IMR-90 (cell line): ENCODE measurements at regions not wholly inside any gene's neighbourhood (a gene's known extent, or its start where the extent isn't known, plus 50 kb on each side); places are given as distances from the start of the nearest gene placed in this dataset.

Experiments used
- ATAC-seq: fragments of 200-7000 bp; cut with Tn5 transposase; 2 replicates; pipeline ENCODE4 v1.9.1; 2020; ENCODE audit warnings: low read depth, mild to moderate bottlenecking, moderate library complexity
- BruUV-seq: library from RNA; stranded (reverse); fragments of 400-500 nt; replicated peaks from 2 replicates; lab custom pipeline; 2021; lab: Mats Ljungman, UMichigan
- CTCF ChIA-PET: fragments of 300-600 bp; formaldehyde crosslinking; extraction: SDS; loops from one replicate; lab custom pipeline; 2021; ENCODE audit warnings: antibody characterized with exemption; lab: Yijun Ruan, JAX
- POLR2A ChIA-PET: fragments of 300-600 bp; sonication (Branson Sonifier 250); formaldehyde crosslinking; loops from one replicate; lab custom pipeline; 2022; ENCODE audit warnings: antibody characterized with exemption; ENCODE audit not compliant: unreplicated experiment; lab: Charles Lee
- DNase-seq: peaks from one replicate; pipeline ENCODE4 v3.0.0; 2013
- H2AFZ ChIP-seq: replicated peaks from 2 replicates; pipeline ENCODE3; 2013; ENCODE audit warnings: low read length, mild to moderate bottlenecking; ENCODE audit not compliant: poor library complexity
- H2AK5ac ChIP-seq: 2 replicates; pipeline ENCODE4 v1.6.1; 2013; ENCODE audit warnings: low read depth, low read length, inconsistent platforms
- H2AK9ac ChIP-seq: replicated peaks from 2 replicates; pipeline ENCODE3; 2013; ENCODE audit warnings: mild to moderate bottlenecking, low read depth, low read length, moderate library complexity; ENCODE audit not compliant: poor library complexity
- H2BK120ac ChIP-seq: 2 replicates; pipeline ENCODE4 v1.6.1; 2013; ENCODE audit warnings: low read depth, low read length, inconsistent platforms
- H2BK15ac ChIP-seq: 3 replicates; pipeline ENCODE4 v1.6.1; 2013; ENCODE audit warnings: low read depth, low read length, inconsistent platforms
- H2BK20ac ChIP-seq: 2 replicates; pipeline ENCODE4 v1.6.1; 2013; ENCODE audit warnings: low read depth, mild to moderate bottlenecking, inconsistent platforms, low read length, moderate library complexity
- H2BK5ac ChIP-seq: 2 replicates; pipeline ENCODE4 v1.6.1; 2013; ENCODE audit warnings: mild to moderate bottlenecking, low read depth, low read length, inconsistent platforms; ENCODE audit not compliant: poor library complexity, severe bottlenecking
- H3K14ac ChIP-seq: replicated peaks from 2 replicates; pipeline ENCODE4 v1.6.1; 2013; ENCODE audit warnings: low read depth, low read length, inconsistent platforms
- H3K18ac ChIP-seq: 2 replicates; pipeline ENCODE4 v1.6.1; 2013; ENCODE audit warnings: low read depth, low read length, control low read depth
- H3K23ac ChIP-seq: 2 replicates; pipeline ENCODE4 v1.6.1; 2013; ENCODE audit warnings: low read depth, low read length, inconsistent platforms
- H3K27ac ChIP-seq: 2 replicates; pipeline ENCODE4 v1.5.1; 2013; ENCODE audit warnings: mild to moderate bottlenecking, control low read depth, low read length; ENCODE audit not compliant: insufficient read depth
- H3K27me3 ChIP-seq: 2 replicates; pipeline ENCODE4 v1.6.1; 2013; ENCODE audit warnings: low read length; ENCODE audit not compliant: control insufficient read depth, insufficient read depth
- H3K36me3 ChIP-seq: 2 replicates; pipeline ENCODE4 v1.6.1; 2013; ENCODE audit warnings: low read length, mixed read lengths; ENCODE audit not compliant: control insufficient read depth, insufficient read depth
- H3K4ac ChIP-seq: 2 replicates; pipeline ENCODE4 v1.6.1; 2013; ENCODE audit warnings: low read depth, low read length, inconsistent platforms
- H3K4me1 ChIP-seq: 2 replicates; pipeline ENCODE4 v1.6.1; 2013; ENCODE audit warnings: low read length, mixed read lengths; ENCODE audit not compliant: control insufficient read depth, insufficient read depth
- H3K4me2 ChIP-seq: 2 replicates; pipeline ENCODE4 v1.6.1; 2013; ENCODE audit warnings: low read depth, mild to moderate bottlenecking, control low read depth, low read length, moderate library complexity
- H3K4me3 ChIP-seq: 2 replicates; pipeline ENCODE4 v1.5.1; 2013; ENCODE audit warnings: low read depth, mild to moderate bottlenecking, control low read depth, low read length, moderate library complexity; ENCODE audit not compliant: insufficient read depth
- H3K56ac ChIP-seq: 2 replicates; pipeline ENCODE4 v1.6.1; 2013; ENCODE audit warnings: low read length, inconsistent platforms; ENCODE audit not compliant: insufficient read depth; ENCODE audit errors: extremely low read depth
- H3K79me1 ChIP-seq, 2 experiments: 2 replicates each; pipeline ENCODE4 v1.6.1; 2013; ENCODE audit warnings: low read length in 2 of 2, inconsistent platforms in 1 of 2, low read depth in 1 of 2
- H3K9ac ChIP-seq: 2 replicates; pipeline ENCODE4 v1.6.1; 2013; ENCODE audit warnings: low read depth, low read length, control low read depth
- H3K9me1 ChIP-seq: 2 replicates; pipeline ENCODE4 v1.6.1; 2013; ENCODE audit warnings: low read length, inconsistent platforms; ENCODE audit not compliant: insufficient read depth
- H3K9me3 ChIP-seq: 2 replicates; pipeline ENCODE4 v1.6.1; 2013; ENCODE audit warnings: low read length; ENCODE audit not compliant: control insufficient read depth, insufficient read depth
- H4K20me1 ChIP-seq: 2 replicates; pipeline ENCODE4 v1.6.1; 2013; ENCODE audit warnings: low read length, inconsistent platforms; ENCODE audit not compliant: insufficient read depth
- H4K5ac ChIP-seq: 2 replicates; pipeline ENCODE4 v1.6.1; 2013; ENCODE audit warnings: mild to moderate bottlenecking, low read depth, low read length, control low read depth
- H4K8ac ChIP-seq, 2 experiments: 2 replicates each; pipeline ENCODE4 v1.6.1; 2013; ENCODE audit warnings: low read depth in 2 of 2, low read length in 2 of 2, control low read depth in 1 of 2, inconsistent platforms in 1 of 2
- H4K91ac ChIP-seq: 2 replicates; pipeline ENCODE4 v1.6.1; 2013; ENCODE audit warnings: low read depth, low read length, inconsistent platforms; ENCODE audit not compliant: insufficient read depth
- CHD1 ChIP-seq: IDR thresholded peaks from 2 replicates; pipeline ENCODE4 v1.6.1; 2012; ENCODE audit warnings: low read depth, low read length, improper control_type of control experiment
- CTCF ChIP-seq: conservative IDR thresholded peaks from 2 replicates; pipeline ENCODE4 v1.5.1; 2012; ENCODE audit warnings: mild to moderate bottlenecking, low read depth, low read length, improper control_type of control experiment
- ELK1 ChIP-seq: fragments of 150-350 bp; IDR thresholded peaks from 2 replicates; pipeline ENCODE4 v1.6.1; 2016; ENCODE audit warnings: low read depth, mild to moderate bottlenecking, low read length, moderate library complexity, borderline replicate concordance
- FOS ChIP-seq: fragments of 150-350 bp; IDR thresholded peaks from 2 replicates; pipeline ENCODE4 v1.6.1; 2016; ENCODE audit warnings: low read depth, low read length
- MAFK ChIP-seq: IDR thresholded peaks from 2 replicates; pipeline ENCODE4 v1.6.1; 2012; ENCODE audit warnings: low read depth, low read length, improper control_type of control experiment
- MXI1 ChIP-seq: IDR thresholded peaks from 2 replicates; pipeline ENCODE4 v1.6.1; 2012; ENCODE audit warnings: low read depth, mild to moderate bottlenecking, low read length, moderate library complexity, borderline replicate concordance
- NFE2L2 ChIP-seq: fragments of 150-350 bp; IDR thresholded peaks from 2 replicates; pipeline ENCODE4 v1.6.1; 2016; ENCODE audit warnings: low read depth, mild to moderate bottlenecking, low read length
- RAD21 ChIP-seq: IDR thresholded peaks from 2 replicates; pipeline ENCODE4 v1.6.1; 2012; ENCODE audit warnings: low read length, improper control_type of control experiment
- RCOR1 ChIP-seq: IDR thresholded peaks from 2 replicates; pipeline ENCODE4 v1.6.1; 2012; ENCODE audit warnings: mild to moderate bottlenecking, low read length, improper control_type of control experiment; ENCODE audit not compliant: insufficient replicate concordance
- SMC3 ChIP-seq: fragments of 150-350 bp; IDR thresholded peaks from 2 replicates; pipeline ENCODE4 v1.6.1; 2016; ENCODE audit warnings: low read depth, mild to moderate bottlenecking, antibody characterized with exemption, low read length, moderate library complexity
- USF2 ChIP-seq: fragments of 150-350 bp; IDR thresholded peaks from 2 replicates; pipeline ENCODE4 v1.6.1; 2017; ENCODE audit warnings: mild to moderate bottlenecking, antibody characterized with exemption, low read length, low read depth
- WGBS, 2 experiments: methylation state at CpG; one replicate each; pipeline versions ENCODE4 v1.1.5 to v1.1.7; 2013; ENCODE audit warnings: missing lambda C conversion rate in 2 of 2; ENCODE audit not compliant: insufficient read length in 1 of 2; ENCODE audit errors: extremely low coverage in 2 of 2; 5-methylcytosine and 5-hydroxymethylcytosine counted together
- dilution Hi-C: fragments of 300-500 bp; cut with HindIII; formaldehyde crosslinking; loops from one replicate; pipeline ENCODE4 v1.14.3; 2018; ENCODE audit warnings: low sequenced_read_pairs; ENCODE audit not compliant: unreplicated experiment
- in situ Hi-C: fragments of 300-500 bp; cut with MboI; formaldehyde crosslinking; loops from 3 replicates; pipeline ENCODE4 v1.14.3; 2019; ENCODE audit warnings: low sequenced_read_pairs, inconsistent platforms, mixed read lengths
- intact Hi-C: fragments of 100-400 bp; cut with micrococcal nuclease; formaldehyde crosslinking; loops from 2 replicates; pipeline ENCODE4 v1.10.0; 2022

GRCh38 chrX:40877887-40878286 is 142.5 kb upstream of the MED14 start:
- Histone ChIP-seq H2AK9ac (no peak overlapping the region), H3K9ac (no peak overlapping the region), H2BK15ac (no peak overlapping the region), H3K4me3 (no peak overlapping the region), H2AK5ac (no peak overlapping the region), H4K91ac (no peak overlapping the region), H3K27me3 (peaks cover 2% of the 10 kb centered on the region; the same call in 1 of the 2 replicates), H3K14ac (no peak overlapping the region), H3K56ac (no peak overlapping the region), H3K9me3 (no peaks in the 10 kb centered on the region), H4K8ac (no peak overlapping the region), H2BK5ac (peak overlapping the region; percentile 50), H3K18ac (no peak overlapping the region), H4K20me1 (no peaks in the 10 kb centered on the region), H3K36me3 (no peaks in the 10 kb centered on the region), H3K4me2 (0 out of 2 replicates have a peak overlapping the region, but pooled peaks have one; percentile 56), H4K5ac (no peak overlapping the region), H2AFZ (no peak overlapping the region), H3K9me1 (no peaks in the 10 kb centered on the region), H2BK20ac (no peak overlapping the region), H3K4me1 (no peaks in the 10 kb centered on the region), H3K4ac (no peak overlapping the region), H3K23ac (no peak overlapping the region), H2BK120ac (no peak overlapping the region), H3K27ac (no peak overlapping the region), H3K79me1 (no peaks in the 10 kb centered on the region)
- dilution Hi-C loops (no loop called here), in situ Hi-C loops (loop anchor here (10.0 kb wide), 1 partner anchor 207 kb away; the partner anchor contains the start of gene USP9X), intact Hi-C loops (loop anchor here (5.0 kb wide), 2 partner anchors 209 to 239 kb away; partner anchors contain the start of gene USP9X)
- POLR2A ChIA-PET: no interaction called here
- CTCF ChIA-PET: interaction anchor here (0.5 to 2.0 kb wide), 9 partner anchors 11 to 277 kb away, joined by 3 to 6 read pairs (median 4); no protein-coding TSS in a partner anchor
- TF ChIP-seq RCOR1: no peak
- no peak for TF ChIP-seq ELK1
- peak; percentile 45 for TF ChIP-seq SMC3
- no peak for TF ChIP-seq MXI1
- peak; percentile 43; the same call in 1 of the 2 replicates for TF ChIP-seq MAFK
- TF ChIP-seq CTCF: peak; percentile 55
- TF ChIP-seq NFE2L2: no peak
- no peak for TF ChIP-seq FOS
- no peak for TF ChIP-seq CHD1
- peak; percentile 50 for TF ChIP-seq RAD21
- TF ChIP-seq USF2: no peak
- no TSS peak for BruUV-seq
- DNase-seq (peak; percentile 39), ATAC-seq (0 out of 2 replicates have a peak, but pooled peaks have one; percentile 35)
- WGBS, 2 experiments: no CpG with 5 or more reads among the region's 4 CpGs
